HFFc6 (cell line): ENCODE measurements at regions not wholly inside any gene's neighbourhood (a gene's known extent, or its start where the extent isn't known, plus 50 kb on each side); places are given as distances from the start of the nearest gene placed in this dataset.
A peak's percentile ranks its signal among the peaks of the same experiment; 100 is the strongest.

ENCODE experiments used
- DNase-seq: peaks from one replicate; pipeline ENCODE4 v3.0.0-alpha.2; 2018
- H3K27ac Mint-ChIP-seq: 2 replicates; pipeline ENCODE4 v1.8.0; 2020; ENCODE audit warnings: mild to moderate bottlenecking, mixed read lengths
- H3K27me3 Mint-ChIP-seq: 2 replicates; pipeline ENCODE4 v1.8.0; 2021; ENCODE audit warnings: mild to moderate bottlenecking, moderate library complexity, mixed read lengths; ENCODE audit not compliant: insufficient read depth
- H3K36me3 Mint-ChIP-seq: 2 replicates; pipeline ENCODE4 v1.8.0; 2021; ENCODE audit warnings: low read depth, mixed read lengths
- H3K4me1 Mint-ChIP-seq: 2 replicates; pipeline ENCODE4 v1.8.0; 2020; ENCODE audit warnings: low read depth, mixed read lengths
- H3K4me3 Mint-ChIP-seq: 2 replicates; pipeline ENCODE4 v1.8.0; 2020; ENCODE audit warnings: mild to moderate bottlenecking, moderate library complexity, mixed read lengths
- H3K9me3 Mint-ChIP-seq: 2 replicates; pipeline ENCODE4 v1.8.0; 2020; ENCODE audit warnings: mild to moderate bottlenecking, mixed read lengths
- CTCF ChIP-seq: fragments of 200-600 bp; sonication (generic); IDR thresholded peaks from 2 replicates; pipeline ENCODE4 v1.5.0; 2021; ENCODE audit warnings: antibody characterized with exemption, mild to moderate bottlenecking

- Mint-ChIP-seq H3K27ac (peak overlapping the region; percentile 12; the same call in 1 of the 2 replicates), H3K4me3 (peak overlapping the region; percentile 27; the same call in 1 of the 2 replicates), H3K36me3 (peaks cover 32% of the 10 kb centered on the region), H3K9me3 (peaks cover 33% of the 10 kb centered on the region), H3K27me3 (peaks cover 4% of the 10 kb centered on the region), H3K4me1 (peaks cover 18% of the 10 kb centered on the region)
- no peak for TF ChIP-seq CTCF
- peak; percentile 37 for DNase-seq
These were observed 136.9 kb upstream of the CDK6 start for GRCh38 chr7:92973293-92973731.

GRCh38 chr7:92972441-92972840 lies 136.1 kb upstream of the CDK6 start:
- Mint-ChIP-seq H3K27me3 (peaks cover 4% of the 10 kb centered on the region), H3K9me3 (peaks cover 26% of the 10 kb centered on the region), H3K27ac (no peak overlapping the region), H3K4me3 (no peak overlapping the region), H3K36me3 (peaks cover 25% of the 10 kb centered on the region), H3K4me1 (peaks cover 18% of the 10 kb centered on the region)
- DNase-seq = no peak
- TF ChIP-seq CTCF = no peak

GRCh38 chr7:92969061-92969460 lies 132.7 kb upstream of the CDK6 start:
- Mint-ChIP-seq H3K27me3 (no peaks in the 10 kb centered on the region; the same call in 1 of the 2 replicates), H3K4me1 (peaks cover 14% of the 10 kb centered on the region), H3K4me3 (no peak overlapping the region), H3K36me3 (no peaks in the 10 kb centered on the region), H3K9me3 (no peaks in the 10 kb centered on the region), H3K27ac (no peak overlapping the region)
- DNase-seq = no peak
- no peak for TF ChIP-seq CTCF

- Mint-ChIP-seq H3K4me3 (no peak overlapping the region), H3K4me1 (peaks cover 9% of the 10 kb centered on the region), H3K27me3 (no peaks in the 10 kb centered on the region; the same call in 1 of the 2 replicates), H3K27ac (no peak overlapping the region), H3K9me3 (no peaks in the 10 kb centered on the region), H3K36me3 (no peaks in the 10 kb centered on the region)
- TF ChIP-seq CTCF = no peak
- DNase-seq = no peak
These were observed 132.1 kb upstream of the CDK6 start for GRCh38 chr7:92968502-92968901.

GRCh38 chr7:92967238-92967637 lies 130.9 kb upstream of the CDK6 start:
- Mint-ChIP-seq H3K36me3 (no peaks in the 10 kb centered on the region; the same call in 1 of the 2 replicates), H3K9me3 (no peaks in the 10 kb centered on the region), H3K27ac (no peak overlapping the region), H3K4me1 (no peaks in the 10 kb centered on the region), H3K27me3 (no peaks in the 10 kb centered on the region; the same call in 1 of the 2 replicates), H3K4me3 (no peak overlapping the region)
- DNase-seq = no peak
- no peak for TF ChIP-seq CTCF

GRCh38 chr7:92964141-92964540 lies 127.8 kb upstream of the CDK6 start:
- no peak for DNase-seq
- H3K9me3 Mint-ChIP-seq = peaks cover 12% of the 10 kb centered on the region
- H3K4me1 Mint-ChIP-seq = no peaks in the 10 kb centered on the region
- H3K4me3 Mint-ChIP-seq = no peak overlapping the region
- TF ChIP-seq CTCF = no peak
- H3K27ac Mint-ChIP-seq = no peak overlapping the region
- no peaks in the 10 kb centered on the region; the same call in 1 of the 2 replicates for H3K36me3 Mint-ChIP-seq
- peaks cover 10% of the 10 kb centered on the region for H3K27me3 Mint-ChIP-seq
